ENCODE measurements at regions not wholly inside any gene's neighbourhood (a gene's known extent, or its start where the extent isn't known, plus 50 kb on each side); places are given as distances from the start of the nearest gene placed in this dataset.

GRCh38 chr4:179097741-179098140 lies 1655.5 kb upstream of the AGA start:
- SMC1A ChIA-PET (ENCODE audit: uncharacterized antibody, unreplicated experiment) = interaction anchor here (0.7 kb wide), 1 partner anchor 30 kb away, joined by 3 read pairs; no protein-coding TSS in a partner anchor
- Histone ChIP-seq H3K9ac (ENCODE audit: control insufficient read depth, insufficient read depth, low read length) (no peak overlapping the region), H3K27me3 (replicated peaks in 1 of 2; ENCODE audit: control insufficient read depth in 2 of 2, insufficient read depth in 2 of 2, low read length in 1 of 2) (no peaks in the 10 kb centered on the region), H3K36me3 (ENCODE audit: control insufficient read depth in 2 of 2, insufficient read depth in 2 of 2, low read length in 1 of 2) (no peaks in the 10 kb centered on the region), H3K79me2 (ENCODE audit: control insufficient read depth, insufficient read depth, low read length) (no peaks in the 10 kb centered on the region), H4K20me1 (ENCODE audit: control insufficient read depth, insufficient read depth) (no peaks in the 10 kb centered on the region), H3K4me1 (ENCODE audit: control insufficient read depth, insufficient read depth, low read length) (no peaks in the 10 kb centered on the region), H3K27ac (ENCODE audit: control insufficient read depth, insufficient read depth) (no peak overlapping the region), H3K4me2 (ENCODE audit: control insufficient read depth, insufficient read depth) (no peak overlapping the region), H2AFZ (ENCODE audit: control insufficient read depth, low read depth, low read length) (no peak overlapping the region), H3K4me3 (no peak overlapping the region), H3K9me3 (replicated peaks; ENCODE audit: control insufficient read depth, insufficient read depth, low read length) (no peaks in the 10 kb centered on the region)
- FAIRE-seq (no peak), ATAC-seq (no peak), DNase-seq (ENCODE audit: low read depth, low spot score) (no peak)
- in situ Hi-C loops (cut with MboI) (no loop called here), intact Hi-C loops (cut with micrococcal nuclease; ENCODE audit: unreplicated experiment) (no loop called here)
- BruUV-seq (replicated peaks) = no TSS peak
- RAD21 ChIA-PET (ENCODE audit: unreplicated experiment) = no interaction called here
- 0% methylated on average over 1 of the region's 1 CpG for WGBS (ENCODE audit: insufficient coverage, insufficient replicate concordance, low lambda C conversion rate, missing lambda C conversion rate)
- POLR2A ChIA-PET = no interaction called here
- TF ChIP-seq BHLHE40 (IDR thresholded peaks at IDR 0.05; ENCODE audit: borderline replicate concordance in 1 of 2, low read depth in 2 of 2, low read length in 1 of 2) (no peak), PAX5 (IDR thresholded peaks at IDR 0.05; ENCODE audit: borderline replicate concordance, low read depth, low read length) (no peak), KDM1A (IDR thresholded peaks at IDR 0.05; ENCODE audit: borderline replicate concordance) (no peak), SREBF1 (IDR thresholded peaks at IDR 0.05; ENCODE audit: low read length) (no peak), REST (IDR thresholded peaks at IDR 0.05; ENCODE audit: low read depth, low read length) (peak; percentile 86), SP1 (IDR thresholded peaks at IDR 0.05; ENCODE audit: low read depth, low read length) (no peak), PRDM15 (CRISPR knock-in tag; IDR thresholded peaks at IDR 0.05) (no peak)
- CTCF ChIA-PET = no interaction called here

All from GM12878 (cell line).